SU-DHL-6 (cell line): ENCODE measurements at regions not wholly inside any gene's neighbourhood (a gene's known extent, or its start where the extent isn't known, plus 50 kb on each side); places are given as distances from the start of the nearest gene placed in this dataset.

Experiments
- H2AFZ ChIP-seq: fragments of 200-600 bp; sonication (generic); 2 replicates; pipeline ENCODE4 v1.6.1; 2014; ENCODE audit warnings: low read depth, mild to moderate bottlenecking, moderate library complexity, mixed read lengths, antibody characterized with exemption, low read length; ENCODE audit not compliant: severe bottlenecking
- H3F3A ChIP-seq: fragments of 200-600 bp; shearing (Covaris generic); 2 replicates; pipeline ENCODE4 v1.6.0; 2016; ENCODE audit warnings: antibody characterized with exemption, mild to moderate bottlenecking; ENCODE audit not compliant: insufficient read depth
- H3K27ac ChIP-seq: fragments of 200-600 bp; sonication (generic); 2 replicates; pipeline ENCODE4 v1.5.1; 2016; ENCODE audit warnings: low read depth, mild to moderate bottlenecking, low read length, moderate library complexity, mixed read lengths
- H3K27me3 ChIP-seq: fragments of 200-600 bp; sonication (generic), shearing (Covaris generic); 2 replicates; pipeline ENCODE4 v1.6.0; 2014; ENCODE audit warnings: mild to moderate bottlenecking, low read length
- H3K36me3 ChIP-seq: fragments of 200-600 bp; sonication (generic); 2 replicates; pipeline ENCODE4 v1.6.1; 2014; ENCODE audit warnings: mild to moderate bottlenecking, low read length, mixed read lengths
- H3K4me2 ChIP-seq: fragments of 300-600, 200-600 bp; shearing (Covaris generic), sonication (generic); 2 replicates; pipeline ENCODE4 v1.6.0; 2014; ENCODE audit warnings: low read length, low read depth, mild to moderate bottlenecking; ENCODE audit not compliant: poor library complexity, severe bottlenecking
- H3K4me3 ChIP-seq: fragments of 200-600 bp; sonication (generic); 2 replicates; pipeline ENCODE4 v1.5.1; 2014; ENCODE audit warnings: antibody characterized with exemption, low read length, mild to moderate bottlenecking, mixed read lengths; ENCODE audit not compliant: insufficient read depth, poor library complexity, severe bottlenecking
- H3K79me2 ChIP-seq: fragments of 200-600 bp; sonication (generic); 2 replicates; pipeline ENCODE4 v1.6.1; 2014; ENCODE audit warnings: mild to moderate bottlenecking, low read length, moderate library complexity; ENCODE audit not compliant: insufficient read depth
- H3K9ac ChIP-seq: fragments of 200-600 bp; sonication (generic); 2 replicates; pipeline ENCODE4 v1.7.0; 2014; ENCODE audit warnings: mild to moderate bottlenecking, low read length
- H3K9me2 ChIP-seq: fragments of 200-600 bp; sonication (generic); replicated peaks from 2 replicates; pipeline ENCODE4 v1.6.1; 2014; ENCODE audit warnings: low read length; ENCODE audit not compliant: insufficient read depth
- H3K9me3 ChIP-seq: fragments of 200-600 bp; sonication (generic); 2 replicates; pipeline ENCODE4 v1.6.1; 2014; ENCODE audit warnings: low read length, mixed read lengths; ENCODE audit not compliant: insufficient read depth
- H4K20me1 ChIP-seq: fragments of 200-600 bp; sonication (generic); 2 replicates; pipeline ENCODE4 v1.6.1; 2014; ENCODE audit warnings: low read depth, mild to moderate bottlenecking, antibody characterized with exemption, low read length, moderate library complexity, mixed read lengths
- EZH2phosphoT487 ChIP-seq: fragments of 200-600 bp; sonication (generic), shearing (Covaris generic); conservative IDR thresholded peaks from 2 replicates; pipeline ENCODE4 v1.6.1; 2018; ENCODE audit warnings: mild to moderate bottlenecking, antibody characterized with exemption, low read length, moderate library complexity, mixed read lengths
- TF ChIP-seq, protein P1 (sequence below): fragments of 200-600 bp; sonication (generic); IDR thresholded peaks from one replicate; pipeline ENCODE4 v1.5.1; 2017; ENCODE audit warnings: antibody characterized with exemption, mild to moderate bottlenecking, low read length, moderate library complexity; ENCODE audit not compliant: insufficient read depth, poor library complexity, severe bottlenecking

GRCh38 chr12:124099661-124100060 lies 126.6 kb downstream of the ZNF664 start:
- H3K4me2 ChIP-seq = no peak overlapping the region
- H3K27ac ChIP-seq = no peak overlapping the region
- H3K9me2 ChIP-seq = no peaks in the 10 kb centered on the region
- no peak overlapping the region for H2AFZ ChIP-seq
- no peaks in the 10 kb centered on the region for H4K20me1 ChIP-seq
- H3K27me3 ChIP-seq = no peaks in the 10 kb centered on the region
- no peaks in the 10 kb centered on the region for H3F3A ChIP-seq
- H3K36me3 ChIP-seq = no peaks in the 10 kb centered on the region
- H3K79me2 ChIP-seq = no peaks in the 10 kb centered on the region
- TF ChIP-seq, protein P1, sequence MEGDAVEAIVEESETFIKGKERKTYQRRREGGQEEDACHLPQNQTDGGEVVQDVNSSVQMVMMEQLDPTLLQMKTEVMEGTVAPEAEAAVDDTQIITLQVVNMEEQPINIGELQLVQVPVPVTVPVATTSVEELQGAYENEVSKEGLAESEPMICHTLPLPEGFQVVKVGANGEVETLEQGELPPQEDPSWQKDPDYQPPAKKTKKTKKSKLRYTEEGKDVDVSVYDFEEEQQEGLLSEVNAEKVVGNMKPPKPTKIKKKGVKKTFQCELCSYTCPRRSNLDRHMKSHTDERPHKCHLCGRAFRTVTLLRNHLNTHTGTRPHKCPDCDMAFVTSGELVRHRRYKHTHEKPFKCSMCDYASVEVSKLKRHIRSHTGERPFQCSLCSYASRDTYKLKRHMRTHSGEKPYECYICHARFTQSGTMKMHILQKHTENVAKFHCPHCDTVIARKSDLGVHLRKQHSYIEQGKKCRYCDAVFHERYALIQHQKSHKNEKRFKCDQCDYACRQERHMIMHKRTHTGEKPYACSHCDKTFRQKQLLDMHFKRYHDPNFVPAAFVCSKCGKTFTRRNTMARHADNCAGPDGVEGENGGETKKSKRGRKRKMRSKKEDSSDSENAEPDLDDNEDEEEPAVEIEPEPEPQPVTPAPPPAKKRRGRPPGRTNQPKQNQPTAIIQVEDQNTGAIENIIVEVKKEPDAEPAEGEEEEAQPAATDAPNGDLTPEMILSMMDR = no peak
- TF ChIP-seq EZH2phosphoT487 = no peak
- H3K9me3 ChIP-seq = no peaks in the 10 kb centered on the region
- H3K4me3 ChIP-seq = no peak overlapping the region
- H3K9ac ChIP-seq = no peak overlapping the region

DNA sequence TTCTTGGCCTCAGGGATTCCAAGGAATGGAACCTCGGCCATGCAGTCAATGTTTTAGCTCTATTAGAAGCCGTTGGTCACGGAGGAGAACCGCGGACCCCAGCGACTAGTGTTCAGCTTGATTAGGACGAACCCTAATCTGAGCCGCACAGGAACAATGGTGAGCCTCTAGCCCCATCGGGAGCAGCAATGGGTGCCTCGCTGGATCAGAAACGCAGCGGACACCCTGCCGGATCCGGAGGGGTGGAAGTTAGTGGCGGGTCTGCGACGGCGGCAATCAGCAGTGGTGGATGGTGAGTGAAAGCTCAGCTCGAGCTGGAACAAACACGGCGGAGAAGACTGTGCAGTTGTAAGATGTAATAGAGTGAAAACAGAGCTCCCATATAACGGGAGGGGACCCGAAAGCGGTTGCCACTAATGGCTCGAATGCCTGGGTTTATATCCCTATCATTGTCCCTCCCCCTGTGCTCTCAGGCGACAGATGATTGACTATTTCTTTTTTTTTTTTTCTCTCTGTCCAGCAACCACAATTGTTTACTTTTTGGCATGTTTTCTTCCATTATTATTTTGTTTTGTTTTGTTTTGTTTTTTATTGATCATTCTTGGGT lies 127.7 kb downstream of the ZNF664 start:
- Histone ChIP-seq H3K27ac (no peak overlapping the region), H3K27me3 (no peaks in the 10 kb centered on the region), H4K20me1 (no peaks in the 10 kb centered on the region), H3K4me2 (no peak overlapping the region), H3K79me2 (no peaks in the 10 kb centered on the region), H3K9ac (no peak overlapping the region), H3K36me3 (no peaks in the 10 kb centered on the region), H3F3A (no peaks in the 10 kb centered on the region), H3K9me2 (no peaks in the 10 kb centered on the region), H2AFZ (no peak overlapping the region), H3K4me3 (no peak overlapping the region), H3K9me3 (no peaks in the 10 kb centered on the region)
- TF ChIP-seq, protein P1 = no peak
- TF ChIP-seq EZH2phosphoT487 = no peak

DNA sequence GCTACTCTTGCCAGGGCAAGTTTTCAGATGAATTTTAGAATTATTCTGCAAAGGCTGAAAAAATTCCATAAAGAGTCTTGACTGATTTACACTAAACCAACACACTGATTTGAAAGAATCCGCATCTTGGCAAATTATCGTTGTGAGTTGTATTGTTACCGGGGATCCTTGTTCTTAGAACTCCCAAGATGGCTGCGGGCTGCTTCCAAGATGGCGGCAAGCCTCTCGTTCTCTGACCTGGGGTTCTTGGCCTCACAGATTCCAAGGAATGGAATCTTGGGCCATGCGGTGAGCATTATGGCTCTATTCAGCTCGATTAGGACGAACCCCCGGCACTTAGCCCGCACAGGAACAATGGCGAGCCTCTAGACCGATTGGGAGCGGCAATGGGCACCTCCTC lies 132.5 kb downstream of the ZNF664 start:
- Histone ChIP-seq H3K36me3 (no peaks in the 10 kb centered on the region), H2AFZ (no peak overlapping the region), H3K9me2 (no peaks in the 10 kb centered on the region), H3K4me2 (no peak overlapping the region), H3K9ac (no peak overlapping the region), H3F3A (no peaks in the 10 kb centered on the region), H4K20me1 (no peaks in the 10 kb centered on the region), H3K27me3 (no peaks in the 10 kb centered on the region), H3K27ac (no peak overlapping the region), H3K9me3 (no peaks in the 10 kb centered on the region), H3K4me3 (no peak overlapping the region), H3K79me2 (no peaks in the 10 kb centered on the region)
- TF ChIP-seq, protein P1 = no peak
- TF ChIP-seq EZH2phosphoT487 = no peak
